Right ventricle myocardium superior (tissue), 1 donor: ENCODE measurements at regions not wholly inside any gene's neighbourhood (a gene's known extent, or its start where the extent isn't known, plus 50 kb on each side); places are given as distances from the start of the nearest gene placed in this dataset.
"Not testable (repeated sequence)": the region's sequence is repeated elsewhere in the genome, so short reads cannot be mapped to it uniquely, and the experiment has no call there.

Experiments used
- ATAC-seq: fragments of 200-7000 bp; cut with Tn5 transposase; one replicate; pipeline ENCODE4 v1.9.1; 2020; ENCODE audit warnings: mild to moderate bottlenecking; ENCODE audit not compliant: poor library complexity
- DNase-seq: peaks from one replicate; pipeline ENCODE4 v3.0.0-alpha.2; 2020
- intact Hi-C: fragments of 100-400 bp; cut with DNase I; formaldehyde crosslinking; loops from one replicate; pipeline ENCODE4 v1.11.2; 2022
- donor health status: DM: no; HTN: yes; CAD: no; lungs with severe emphysema.

DNA sequence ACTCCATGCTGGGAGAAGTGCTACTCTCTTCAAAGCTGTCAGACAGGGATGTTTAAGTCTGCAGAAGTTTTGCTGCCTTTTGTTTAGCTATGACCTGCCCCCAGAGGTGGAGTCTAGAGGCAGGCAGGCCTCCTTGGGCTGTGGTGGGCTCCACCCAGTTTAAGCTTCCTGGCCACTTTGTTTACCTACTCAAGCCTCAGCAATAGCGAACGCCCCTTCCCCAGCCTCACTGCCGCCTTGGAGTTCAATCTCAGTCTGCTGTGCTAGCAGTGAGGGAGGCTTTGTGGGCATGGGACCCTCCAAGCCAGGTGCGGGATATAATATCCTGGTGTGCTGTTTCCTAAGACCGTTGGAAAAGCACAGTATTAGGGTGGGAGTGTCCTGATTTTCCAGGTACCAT lies 715.9 kb downstream of the IPMK start:
- intact Hi-C loops, ATAC-seq, DNase-seq: not testable (repeated sequence)

DNA sequence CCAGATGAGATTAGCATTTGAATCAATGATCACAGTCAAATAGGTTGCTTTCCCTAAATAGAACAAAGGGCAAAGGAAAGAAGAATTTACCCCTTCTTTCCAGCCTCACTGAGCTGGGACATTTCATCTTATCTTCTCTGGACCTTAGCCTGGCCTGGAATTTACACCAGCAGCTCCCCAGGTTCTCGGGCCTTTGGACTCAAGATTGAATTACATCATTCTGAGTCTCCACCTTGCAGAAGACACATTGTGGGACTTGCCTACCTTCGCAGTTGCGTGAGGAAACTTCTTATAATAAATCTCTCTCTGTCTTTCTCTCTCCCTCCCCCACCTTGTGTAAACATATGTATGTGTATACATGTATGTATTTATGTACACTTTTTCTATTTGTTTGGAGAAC lies 732.4 kb downstream of the IPMK start:
- intact Hi-C loops = no loop called here
- ATAC-seq (no peak), DNase-seq (no peak)

DNA sequence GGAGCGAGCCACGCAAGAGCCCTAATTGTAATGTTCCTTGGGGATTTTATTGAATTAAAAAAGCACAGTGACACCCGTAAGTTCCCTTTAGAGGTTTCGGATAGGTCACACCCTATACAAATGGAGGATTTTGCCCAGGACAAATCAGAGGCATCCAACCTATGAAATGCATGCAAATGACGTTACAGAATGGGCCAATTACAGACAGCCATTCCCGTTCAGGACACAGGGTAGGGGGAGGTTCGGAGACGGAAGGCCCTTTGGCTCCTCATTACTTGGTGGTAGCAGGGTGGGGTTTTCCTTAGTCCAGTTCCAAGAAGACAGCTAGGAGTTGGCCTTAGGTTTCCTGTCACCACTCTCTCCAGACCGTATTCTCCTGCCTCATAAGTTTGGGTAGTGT lies 754.1 kb downstream of the IPMK start:
- DNase-seq = no peak
- no peak for ATAC-seq
- intact Hi-C loops = no loop called here

- ATAC-seq (no peak), DNase-seq (no peak)
Observed at GRCh38 chr10:57507788-57508187, 759.9 kb downstream of the IPMK start.

DNA sequence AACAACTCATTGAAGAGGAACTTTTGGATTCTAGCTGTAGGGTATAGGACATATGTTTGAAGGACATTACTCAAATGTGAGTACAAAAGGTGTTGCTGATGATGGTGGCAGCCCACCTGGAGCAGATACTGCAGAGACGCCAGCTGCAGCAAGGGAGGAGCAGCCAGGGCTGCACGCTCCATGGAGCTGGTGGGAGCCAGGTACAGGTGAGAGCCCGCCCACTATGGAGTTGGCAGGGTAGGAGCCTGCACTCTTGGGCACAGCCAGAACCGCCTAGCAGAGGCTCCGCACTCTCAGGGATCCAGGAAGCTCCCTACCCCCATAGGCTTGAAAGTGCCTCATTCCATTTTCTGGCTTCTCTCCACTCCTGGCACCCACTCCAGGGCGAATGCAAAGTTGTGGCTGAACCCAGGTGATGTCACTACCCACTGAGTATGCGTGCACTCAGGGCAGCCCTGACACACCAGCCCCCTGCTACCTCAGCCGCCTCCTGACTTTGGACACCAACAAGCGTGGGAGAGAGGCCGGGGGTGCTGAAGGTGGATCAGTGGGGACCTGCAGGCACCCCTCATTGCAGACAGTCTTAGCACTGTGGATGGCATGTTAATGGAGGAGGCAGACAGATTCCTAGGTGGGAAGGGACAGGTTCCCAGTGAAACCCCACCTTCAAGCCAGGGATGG lies 761.1 kb downstream of the IPMK start:
- DNase-seq = no peak
- ATAC-seq = no peak

More at GRCh38 chr10:57507788-57508187, 759.9 kb downstream of the IPMK start:
- intact Hi-C loops = no loop called here

GRCh38 chr10:57494486-57494885 lies 773.2 kb downstream of the IPMK start:
- no peak for ATAC-seq
- intact Hi-C loops = no loop called here
- no peak for DNase-seq

More for the DNA sequence above, 761.1 kb downstream of the IPMK start:
- intact Hi-C loops = no loop called here

DNA sequence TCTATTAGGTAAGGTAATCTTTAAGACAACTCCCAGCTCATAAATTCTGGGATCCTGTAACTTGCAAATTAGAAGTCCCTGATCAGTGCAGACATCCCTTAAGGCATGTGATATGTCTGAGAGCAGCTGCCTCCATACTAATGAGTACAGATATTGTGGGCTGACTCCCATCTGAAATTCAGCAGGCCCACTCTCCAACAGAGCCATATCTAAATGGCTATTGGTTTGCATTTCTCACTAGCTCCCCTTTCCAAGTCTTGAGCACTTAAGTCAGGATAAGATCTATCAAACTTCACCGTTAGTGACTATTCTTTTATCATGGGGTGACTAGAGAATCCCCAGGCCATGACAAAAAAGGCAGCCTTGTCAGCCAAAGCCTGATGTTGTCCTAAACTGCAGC lies 785.4 kb downstream of the IPMK start:
- DNase-seq (no peak), ATAC-seq (no peak)
- intact Hi-C loops = no loop called here

DNA sequence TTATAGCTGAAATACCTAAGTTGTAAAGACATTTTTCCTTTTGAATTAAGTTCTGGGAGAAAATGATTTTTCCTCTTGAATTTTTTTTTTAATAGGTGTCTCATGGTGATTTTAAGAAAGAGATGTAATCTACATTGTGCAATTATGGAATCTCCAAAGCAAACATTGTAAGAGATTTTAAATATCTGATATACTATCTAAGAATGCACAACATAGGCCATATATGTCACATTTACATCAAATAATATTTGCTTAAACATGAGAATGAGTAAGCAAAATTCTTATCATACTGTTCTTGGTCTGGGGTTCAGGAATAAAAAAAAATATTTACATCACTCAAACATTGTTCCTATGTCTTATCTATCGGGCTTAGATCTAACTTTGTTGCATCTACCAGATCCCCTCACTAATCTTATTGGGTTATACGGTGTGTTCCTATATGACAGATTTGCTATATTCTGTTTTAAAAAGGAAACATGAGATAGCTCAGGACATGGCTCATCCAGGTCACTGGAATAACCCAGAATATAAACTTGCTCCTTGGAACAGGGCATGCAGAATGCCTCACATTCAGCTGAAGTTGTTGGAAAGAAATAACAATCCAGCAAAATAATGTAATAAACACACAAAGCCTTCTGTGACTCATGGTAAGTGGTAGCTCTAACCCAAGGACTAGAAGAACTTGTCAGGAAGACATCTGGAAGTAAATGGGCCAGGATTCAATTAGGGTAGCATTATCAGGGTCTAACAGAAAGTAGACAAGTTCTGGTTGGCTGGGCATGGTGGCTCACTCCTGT lies 794.7 kb downstream of the IPMK start:
- intact Hi-C loops = no loop called here
- DNase-seq = no peak
- no peak for ATAC-seq

DNA sequence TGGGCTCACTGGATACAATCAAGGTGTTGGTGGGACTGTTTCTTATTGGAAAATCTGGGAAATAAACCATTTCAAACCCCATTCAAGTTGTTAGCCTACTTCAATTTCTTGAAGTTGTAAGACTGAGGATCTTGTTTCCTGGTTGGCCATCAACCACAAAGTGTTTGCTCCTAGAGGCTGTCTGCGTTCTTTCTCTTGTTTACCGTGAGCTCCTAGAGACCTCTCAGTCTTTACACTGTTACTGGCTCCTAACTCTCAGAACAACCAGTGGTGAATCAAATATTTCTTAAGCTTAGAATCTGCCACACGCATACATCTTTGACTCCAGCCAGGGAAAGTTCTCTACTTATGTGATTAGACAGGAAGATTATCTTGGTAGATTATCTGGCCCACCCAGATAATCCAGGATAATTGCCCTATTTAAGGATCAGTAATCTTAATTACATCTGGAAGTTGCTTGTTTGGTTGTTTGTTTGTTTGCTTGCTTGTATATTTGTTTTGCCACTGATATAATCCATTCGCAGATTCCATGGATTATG lies 798.7 kb downstream of the IPMK start:
- intact Hi-C loops = loop anchor here (10.0 kb wide), 1 partner anchor 74 kb away; no protein-coding TSS in a partner anchor
- DNase-seq = no peak
- no peak for ATAC-seq

GRCh38 chr10:57465155-57465554 lies 802.5 kb downstream of the IPMK start:
- intact Hi-C loops = loop anchor here (10.0 kb wide), 1 partner anchor 70 kb away; no protein-coding TSS in a partner anchor
- ATAC-seq (no peak), DNase-seq (no peak)

GRCh38 chr10:57460540-57460939 lies 807.2 kb downstream of the IPMK start:
- intact Hi-C loops = loop anchor here (10.0 kb wide), 1 partner anchor 66 kb away; no protein-coding TSS in a partner anchor
- ATAC-seq (no peak), DNase-seq (no peak)

GRCh38 chr10:57457972-57458512 lies 809.7 kb downstream of the IPMK start:
- intact Hi-C loops = no loop called here
- ATAC-seq (no peak), DNase-seq (no peak)

DNA sequence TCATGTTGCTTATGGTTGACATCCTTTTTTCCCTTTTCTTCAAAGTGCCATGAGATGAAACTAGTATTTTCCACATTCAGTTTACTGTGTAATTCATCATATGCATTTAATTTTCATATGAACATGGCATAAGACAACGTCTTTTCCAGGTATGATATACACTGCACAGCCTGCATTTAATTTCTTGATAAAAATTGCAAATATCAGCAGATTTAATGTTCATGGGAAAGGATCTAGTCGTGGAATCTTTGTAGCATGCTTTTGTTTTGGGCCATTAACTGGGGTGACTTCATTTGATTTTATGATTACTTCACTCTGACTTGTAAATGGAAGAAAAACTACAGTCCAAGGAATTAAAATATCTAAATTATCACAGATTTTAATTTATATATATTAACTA lies 837.3 kb downstream of the IPMK start:
- intact Hi-C loops = no loop called here
- no peak for ATAC-seq
- no peak for DNase-seq

GRCh38 chr10:57420881-57421280 lies 846.8 kb downstream of the IPMK start:
- DNase-seq = no peak
- intact Hi-C loops = no loop called here
- no peak for ATAC-seq

- ATAC-seq = no peak
- DNase-seq = no peak
- intact Hi-C loops = no loop called here
Observed at GRCh38 chr10:57418476-57418875, 849.2 kb downstream of the IPMK start.

DNA sequence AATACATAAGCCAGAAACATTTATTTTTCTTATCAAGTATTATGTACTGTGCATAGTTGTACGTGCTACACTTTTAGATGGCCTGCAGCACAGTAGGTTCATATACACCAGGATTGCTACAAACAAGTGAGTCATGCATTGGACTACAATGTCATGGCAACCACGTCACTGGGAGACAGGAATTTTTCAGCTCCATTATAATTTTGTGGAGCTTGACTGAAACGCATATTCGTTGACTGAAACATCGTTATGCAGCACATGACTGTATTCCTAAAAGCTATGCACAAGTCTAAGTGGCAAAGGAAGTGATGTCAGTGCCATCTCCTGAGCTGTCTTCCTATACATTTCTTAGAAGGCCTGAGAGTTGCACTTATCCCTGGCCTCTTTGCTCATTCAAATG lies 871.8 kb downstream of the IPMK start:
- ATAC-seq (no peak), DNase-seq (no peak)
- intact Hi-C loops = loop anchor here (10.0 kb wide), 1 partner anchor 69 kb away; no protein-coding TSS in a partner anchor

GRCh38 chr10:57367412-57367811 lies 900.3 kb downstream of the IPMK start:
- no peak for ATAC-seq
- no peak for DNase-seq
- intact Hi-C loops = no loop called here

DNA sequence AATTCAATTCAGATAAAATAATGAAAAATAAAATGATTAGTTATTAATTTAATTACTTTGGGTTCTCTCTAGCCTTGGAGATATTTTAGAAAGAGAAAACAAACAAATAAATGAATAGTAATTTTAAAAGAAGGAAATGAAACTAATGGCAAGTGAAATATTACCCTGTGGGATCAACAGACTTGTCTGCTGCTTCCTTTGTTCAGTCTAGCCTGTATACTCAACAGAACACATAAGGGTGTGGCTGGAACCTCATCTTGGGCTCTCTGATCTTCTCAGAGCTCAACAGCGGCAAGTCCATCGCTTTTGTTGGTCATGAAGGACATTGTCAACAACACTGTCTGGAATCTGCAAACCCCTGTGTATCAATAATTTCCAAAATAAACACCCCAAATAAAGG lies 904.9 kb downstream of the IPMK start:
- no peak for DNase-seq
- ATAC-seq = no peak
- intact Hi-C loops = no loop called here

DNA sequence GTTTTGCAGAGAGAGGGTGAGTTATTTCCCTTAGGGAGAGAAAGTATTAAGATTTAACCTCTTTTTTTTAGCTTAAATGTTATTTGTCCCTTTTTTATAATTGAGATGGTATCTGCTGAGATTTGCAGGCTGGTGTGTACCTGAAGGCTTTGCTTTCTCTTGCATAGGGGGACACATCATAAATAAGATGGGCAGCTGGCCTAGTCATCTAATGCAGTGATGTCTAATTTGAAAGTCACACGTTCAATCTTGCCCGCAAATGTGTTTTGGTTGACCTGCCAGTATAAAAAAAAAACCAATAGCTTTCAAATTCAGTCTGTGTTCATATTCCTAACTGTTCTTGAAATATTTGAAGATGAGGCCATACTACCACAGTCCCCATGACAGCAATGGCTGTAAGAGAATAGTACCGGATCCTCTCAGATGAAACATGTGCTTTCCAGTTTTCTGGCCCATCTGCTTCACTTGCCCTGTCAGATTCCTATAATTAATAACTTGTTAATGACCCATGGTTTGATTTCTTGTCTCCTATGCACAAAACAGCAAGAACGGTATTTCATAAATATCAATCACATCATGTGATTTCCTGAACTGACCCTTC lies 914.2 kb downstream of the IPMK start:
- intact Hi-C loops = no loop called here
- DNase-seq (no peak), ATAC-seq (no peak)
